ENCODE measurements at regions not wholly inside any gene's neighbourhood (a gene's known extent, or its start where the extent isn't known, plus 50 kb on each side); places are given as distances from the start of the nearest gene placed in this dataset.

- Mint-ChIP-seq H3K4me1 (peaks cover 11% of the 10 kb centered on the region), H3K27ac (no peak overlapping the region), H3K36me3 (peaks cover 1% of the 10 kb centered on the region), H3K27me3 (peaks cover 24% of the 10 kb centered on the region), H3K4me3 (peak overlapping the region; percentile 35), H3K9me3 (peaks cover 8% of the 10 kb centered on the region)
- ATAC-seq (ENCODE audit: low read depth) (no peak), DNase-seq (ENCODE audit: low spot score in 2 of 2) (no peak)
These were observed 126.6 kb downstream of the BARX1 start for GRCh38 chr9:93828331-93829097.

- DNase-seq (ENCODE audit: low spot score in 2 of 2): peak in 1 of 2 donors; percentile 26
- Mint-ChIP-seq H3K9me3 (peaks cover 4% of the 10 kb centered on the region), H3K4me3 (no peak overlapping the region), H3K36me3 (peaks cover 1% of the 10 kb centered on the region), H3K4me1 (peaks cover 11% of the 10 kb centered on the region), H3K27ac (no peak overlapping the region), H3K27me3 (peaks cover 24% of the 10 kb centered on the region)
- ATAC-seq (ENCODE audit: low read depth): peak; percentile 60
These were observed 127.4 kb downstream of the BARX1 start for GRCh38 chr9:93827545-93828330.

DNA sequence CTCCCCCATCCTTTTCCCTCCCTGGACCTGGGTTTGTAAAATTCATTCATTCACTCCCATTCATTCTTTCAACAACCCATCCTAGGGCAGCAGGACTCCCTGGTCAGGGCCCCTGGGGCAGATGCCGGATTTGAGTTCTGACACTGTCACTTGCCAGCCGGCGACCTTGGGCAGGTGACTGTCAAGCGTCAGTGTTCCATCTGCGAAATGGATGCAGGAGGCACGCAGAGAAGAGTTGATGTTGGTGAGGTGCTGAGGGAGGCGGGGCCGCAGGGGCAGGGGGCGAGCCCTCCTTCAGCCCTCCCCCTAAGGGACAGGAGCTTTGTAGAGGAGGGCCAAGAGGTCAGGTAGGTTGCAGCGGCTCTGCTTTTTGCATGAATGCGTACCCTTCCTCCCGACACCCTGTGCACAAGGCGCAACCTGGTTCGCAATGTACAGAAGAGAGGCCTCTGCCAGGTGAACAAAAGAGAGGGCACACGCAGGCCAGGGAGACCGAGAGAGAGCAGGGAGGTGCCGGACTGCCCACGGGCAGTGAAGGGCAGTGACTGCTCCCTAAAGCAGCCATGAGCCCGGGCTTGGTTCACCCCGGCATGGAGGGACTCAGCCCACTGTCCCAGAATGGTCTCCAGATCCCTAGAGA lies 128.1 kb downstream of the BARX1 start:
- Mint-ChIP-seq H3K4me1 (peaks cover 11% of the 10 kb centered on the region), H3K36me3 (peaks cover 1% of the 10 kb centered on the region), H3K9me3 (peaks cover 3% of the 10 kb centered on the region), H3K4me3 (peak overlapping the region; percentile 58), H3K27ac (no peak overlapping the region), H3K27me3 (peaks cover 26% of the 10 kb centered on the region)
- ATAC-seq (ENCODE audit: low read depth) (no peak), DNase-seq (ENCODE audit: low spot score in 2 of 2) (no peak)

DNA sequence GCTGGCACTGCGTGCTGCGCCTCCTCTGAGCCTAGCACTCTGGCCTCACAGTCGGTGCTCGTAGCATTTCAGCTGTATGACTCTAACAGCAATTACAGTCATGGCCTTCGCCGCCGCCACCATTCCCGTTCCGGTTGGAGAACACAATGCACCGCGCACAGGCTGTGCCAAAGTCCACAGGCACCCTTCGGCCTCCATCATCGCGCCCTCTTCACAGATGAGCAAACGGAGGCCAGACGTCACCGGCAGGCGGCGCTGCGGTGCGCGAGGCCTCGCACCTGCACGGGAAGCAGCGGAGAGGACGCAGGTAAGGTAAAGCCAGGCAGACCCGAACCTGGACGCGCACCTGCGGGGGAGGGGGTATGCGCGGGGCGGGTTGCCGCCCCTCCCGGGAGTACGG lies 128.9 kb downstream of the BARX1 start:
- Mint-ChIP-seq H3K9me3 (peaks cover 9% of the 10 kb centered on the region), H3K27ac (no peak overlapping the region), H3K36me3 (peaks cover 1% of the 10 kb centered on the region), H3K4me1 (peaks cover 11% of the 10 kb centered on the region), H3K4me3 (peak overlapping the region; percentile 62), H3K27me3 (peaks cover 32% of the 10 kb centered on the region)
- DNase-seq (ENCODE audit: low spot score in 2 of 2) (peak; percentile 20 to 32), ATAC-seq (ENCODE audit: low read depth) (peak; percentile 53)

DNA sequence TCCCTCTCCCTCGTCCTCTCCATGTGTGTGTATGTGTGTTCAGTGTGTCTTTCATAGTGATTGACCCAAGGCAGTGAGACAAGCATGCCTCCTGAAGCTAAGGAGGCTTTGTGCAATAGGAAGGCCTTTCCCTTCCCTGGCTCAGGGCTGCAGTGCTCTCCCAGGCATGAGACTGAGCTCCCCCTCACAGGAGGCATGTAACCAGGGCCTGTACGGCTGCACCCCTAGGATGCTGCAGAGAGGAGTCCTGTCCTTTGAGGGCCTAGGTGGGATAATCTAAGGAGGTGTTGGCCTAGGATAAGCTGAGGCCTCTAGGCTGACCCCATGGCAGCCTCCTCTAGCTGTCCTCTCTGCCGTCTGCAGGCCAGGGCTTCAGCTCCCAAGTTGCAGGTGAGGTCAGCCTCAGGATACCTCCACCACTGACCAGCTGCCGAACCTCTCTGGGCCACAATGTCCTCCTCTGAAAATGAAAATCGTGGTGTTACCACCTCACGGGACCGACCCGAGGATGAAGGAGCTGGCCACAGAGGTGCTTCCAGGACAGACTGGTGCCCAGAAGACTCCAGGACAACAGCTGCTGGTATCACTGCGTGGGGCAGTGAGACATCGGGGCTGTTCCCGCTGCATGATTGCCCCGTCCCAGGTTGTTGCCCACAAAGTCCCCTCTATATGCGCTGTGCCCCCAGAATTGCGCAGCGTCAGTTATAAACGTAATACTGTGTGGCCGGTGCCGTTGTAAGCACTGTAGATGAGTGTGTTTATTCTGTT lies 129.6 kb downstream of the BARX1 start:
- Mint-ChIP-seq H3K9me3 (peaks cover 9% of the 10 kb centered on the region), H3K36me3 (peaks cover 1% of the 10 kb centered on the region), H3K4me1 (peaks cover 11% of the 10 kb centered on the region), H3K27ac (no peak overlapping the region), H3K27me3 (peaks cover 30% of the 10 kb centered on the region), H3K4me3 (no peak overlapping the region)
- DNase-seq (ENCODE audit: low spot score in 2 of 2) (no peak), ATAC-seq (ENCODE audit: low read depth) (no peak)

DNA sequence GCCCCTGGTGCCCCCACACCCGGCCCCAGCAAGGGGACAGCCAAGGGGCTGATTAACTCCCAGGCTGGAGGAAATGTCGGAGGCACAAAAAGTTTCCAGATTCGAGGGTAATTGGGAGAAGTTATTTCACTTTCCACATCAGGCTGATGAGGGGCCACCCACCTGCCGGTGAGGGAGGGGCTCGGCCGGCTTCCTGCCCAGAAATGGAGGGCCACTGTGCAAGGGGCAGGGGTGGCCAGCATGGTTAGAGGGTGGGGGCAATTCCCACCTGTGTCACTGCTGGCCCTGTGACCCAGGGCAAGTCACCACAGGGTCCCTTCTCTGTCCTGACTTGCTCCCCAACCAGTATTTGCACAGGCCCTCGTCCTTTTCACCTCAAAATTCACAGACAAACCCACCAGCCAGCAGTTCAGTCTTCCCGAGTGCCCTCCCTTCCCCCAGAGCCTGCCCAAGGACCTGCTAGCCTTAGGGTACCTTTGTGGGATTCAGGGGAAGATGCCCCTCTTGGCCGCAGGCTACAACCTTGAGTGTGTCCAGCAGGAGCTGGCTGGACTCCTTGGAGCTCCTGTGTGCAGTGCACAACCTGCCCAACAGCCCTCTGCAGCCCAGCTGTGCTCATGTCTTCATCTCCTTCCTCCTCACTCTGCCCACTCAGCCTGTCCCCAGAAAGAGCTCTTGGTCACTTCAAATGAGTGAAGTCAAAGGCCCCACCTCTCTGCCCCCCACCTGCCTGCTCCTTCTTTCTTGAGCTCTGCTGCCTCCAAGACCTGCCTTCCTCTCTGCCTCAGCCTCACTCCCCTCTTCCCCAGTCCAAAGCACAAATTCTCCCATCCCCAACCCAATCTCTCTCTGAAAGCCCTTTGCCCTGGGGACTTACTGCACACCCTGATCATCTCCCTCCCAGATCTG lies 130.5 kb downstream of the BARX1 start:
- Mint-ChIP-seq H3K4me3 (no peak overlapping the region), H3K4me1 (peaks cover 11% of the 10 kb centered on the region), H3K36me3 (peaks cover 1% of the 10 kb centered on the region), H3K27ac (no peak overlapping the region), H3K9me3 (peaks cover 9% of the 10 kb centered on the region), H3K27me3 (peaks cover 29% of the 10 kb centered on the region)
- ATAC-seq (ENCODE audit: low read depth) (no peak), DNase-seq (ENCODE audit: low spot score in 2 of 2) (no peak)

GRCh38 chr9:93823245-93824072 lies 131.7 kb downstream of the BARX1 start:
- no peak overlapping the region for H3K4me3 Mint-ChIP-seq
- no peak overlapping the region for H3K27ac Mint-ChIP-seq
- peaks cover 11% of the 10 kb centered on the region for H3K4me1 Mint-ChIP-seq
- peaks cover 9% of the 10 kb centered on the region for H3K9me3 Mint-ChIP-seq
- ATAC-seq (ENCODE audit: low read depth): no peak
- H3K36me3 Mint-ChIP-seq: peaks cover 1% of the 10 kb centered on the region
- DNase-seq (ENCODE audit: low spot score in 2 of 2): no peak
- peaks cover 22% of the 10 kb centered on the region for H3K27me3 Mint-ChIP-seq

- no peak overlapping the region for H3K4me3 Mint-ChIP-seq
- H3K27me3 Mint-ChIP-seq: peaks cover 24% of the 10 kb centered on the region
- peaks cover 11% of the 10 kb centered on the region for H3K4me1 Mint-ChIP-seq
- ATAC-seq (ENCODE audit: low read depth) (no peak), DNase-seq (ENCODE audit: low spot score in 2 of 2) (no peak)
- no peak overlapping the region for H3K27ac Mint-ChIP-seq
- H3K36me3 Mint-ChIP-seq: peaks cover 1% of the 10 kb centered on the region
- H3K9me3 Mint-ChIP-seq: peaks cover 11% of the 10 kb centered on the region
These were observed 132.9 kb downstream of the BARX1 start for GRCh38 chr9:93822229-93822628.

DNA sequence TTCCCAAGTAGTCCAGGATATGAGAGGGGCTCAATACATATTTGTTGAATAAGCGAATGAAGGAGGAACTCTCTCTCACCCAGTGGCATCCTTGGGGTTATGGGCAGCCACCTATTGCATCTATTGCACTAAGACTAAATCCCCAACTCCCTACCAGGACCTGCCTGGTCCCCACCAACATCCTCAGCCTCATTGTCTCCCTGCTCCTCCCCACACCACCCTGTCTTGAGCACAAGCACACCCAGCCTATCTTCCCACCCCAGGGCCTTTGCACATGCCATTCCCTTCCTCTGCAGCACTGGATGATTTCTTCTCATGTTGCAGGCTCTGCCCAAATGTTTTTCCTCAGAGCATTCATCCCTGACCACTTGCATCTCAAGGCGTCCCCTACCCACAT lies 133.8 kb downstream of the BARX1 start:
- peaks cover 2% of the 10 kb centered on the region for H3K4me1 Mint-ChIP-seq
- H3K27me3 Mint-ChIP-seq: peaks cover 22% of the 10 kb centered on the region
- H3K36me3 Mint-ChIP-seq: peaks cover 1% of the 10 kb centered on the region
- no peak overlapping the region for H3K4me3 Mint-ChIP-seq
- peaks cover 11% of the 10 kb centered on the region for H3K9me3 Mint-ChIP-seq
- no peak overlapping the region for H3K27ac Mint-ChIP-seq
- no peak for DNase-seq (ENCODE audit: low spot score in 2 of 2)
- ATAC-seq (ENCODE audit: low read depth): no peak

DNA sequence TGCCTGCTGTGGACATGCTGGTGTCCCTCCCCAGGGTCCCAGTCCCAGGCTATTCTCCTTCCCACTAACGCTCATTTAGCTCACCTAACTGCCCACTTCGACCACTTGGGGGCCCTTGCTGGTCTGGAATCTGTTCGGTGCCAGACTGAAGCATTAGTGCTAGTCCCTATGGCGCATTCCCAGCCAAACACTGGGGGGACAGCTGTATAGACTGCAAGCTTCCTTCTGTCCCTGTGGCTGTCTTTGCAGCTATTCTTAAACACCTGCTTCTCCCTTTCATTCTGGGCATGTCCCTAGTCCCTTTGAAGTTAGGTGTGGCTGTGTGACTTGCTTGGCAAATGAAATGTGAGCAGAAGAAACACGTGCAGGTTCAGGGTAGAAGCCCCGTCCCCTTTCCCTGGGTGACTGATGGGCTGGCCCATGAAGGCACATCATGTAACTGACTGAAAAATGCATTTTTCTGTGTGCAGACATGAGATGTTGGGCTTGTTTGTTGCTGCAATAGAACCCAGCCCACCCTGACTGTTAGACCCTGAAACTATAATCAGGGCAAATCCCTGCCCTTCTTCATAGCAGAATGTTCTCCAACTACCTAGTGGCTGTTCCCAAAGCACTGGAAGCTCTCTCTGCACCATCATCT lies 134.4 kb downstream of the BARX1 start:
- DNase-seq (ENCODE audit: low spot score in 2 of 2): no peak
- no peak for ATAC-seq (ENCODE audit: low read depth)
- Mint-ChIP-seq H3K27ac (no peak overlapping the region), H3K9me3 (peaks cover 11% of the 10 kb centered on the region), H3K4me3 (no peak overlapping the region), H3K4me1 (no peaks in the 10 kb centered on the region), H3K27me3 (peaks cover 21% of the 10 kb centered on the region), H3K36me3 (no peaks in the 10 kb centered on the region)

- no peak overlapping the region for H3K27ac Mint-ChIP-seq
These were observed 135.2 kb downstream of the BARX1 start for GRCh38 chr9:93819905-93820304.

More at GRCh38 chr9:93819905-93820304, 135.2 kb downstream of the BARX1 start:
- peaks cover 19% of the 10 kb centered on the region for H3K27me3 Mint-ChIP-seq
- H3K4me1 Mint-ChIP-seq: no peaks in the 10 kb centered on the region
- H3K4me3 Mint-ChIP-seq: no peak overlapping the region
- H3K36me3 Mint-ChIP-seq: no peaks in the 10 kb centered on the region
- H3K9me3 Mint-ChIP-seq: peaks cover 9% of the 10 kb centered on the region
- no peak for DNase-seq (ENCODE audit: low spot score in 2 of 2)
- no peak for ATAC-seq (ENCODE audit: low read depth)

All from memory B cell (primary cell).